GM12878 (cell line): ENCODE measurements at regions not wholly inside any gene's neighbourhood (a gene's known extent, or its start where the extent isn't known, plus 50 kb on each side); places are given as distances from the start of the nearest gene placed in this dataset.

Source experiments
- ATAC-seq: fragments of 200-7000 bp; cut with Tn5 transposase; 3 replicates; pipeline ENCODE4 v1.9.1; 2020; ENCODE audit warnings: mild to moderate bottlenecking, moderate library complexity
- BruUV-seq: library from RNA; stranded (reverse); fragments of 400-500 nt; replicated peaks from 2 replicates; lab custom pipeline; 2021; lab: Mats Ljungman, UMichigan
- CTCF ChIA-PET: fragments of 300-600 bp; sonication (Branson Sonifier 250); formaldehyde crosslinking; extraction: SDS; loops from one replicate; lab custom pipeline; 2021; ENCODE audit warnings: inconsistent platforms; lab: Yijun Ruan, JAX
- POLR2A ChIA-PET: fragments of 350-600 bp; formaldehyde crosslinking; extraction: SDS; loops from one replicate; lab custom pipeline; 2021; ENCODE audit warnings: inconsistent platforms; lab: Charles Lee
- RAD21 ChIA-PET: fragments of 300-600 bp; sonication (Branson Sonifier 250); formaldehyde crosslinking; loops from one replicate; lab custom pipeline; 2023; ENCODE audit warnings: antibody characterized with exemption; ENCODE audit not compliant: unreplicated experiment; lab: Charles Lee
- SMC1A ChIA-PET: fragments of 300-600 bp; sonication (Branson Sonifier 250); formaldehyde crosslinking; loops from one replicate; lab custom pipeline; 2023; ENCODE audit not compliant: unreplicated experiment, uncharacterized antibody; lab: Charles Lee
- DNase-seq: peaks from one replicate; pipeline ENCODE4 v3.0.0-alpha.2; 2011; ENCODE audit warnings: low read depth, low spot score
- FAIRE-seq: peaks from 3 replicates; lab custom pipeline; 2011; peaks lifted over from hg19 to GRCh38; lab: Jason Lieb, UNC
- H2AFZ ChIP-seq: 2 replicates; pipeline ENCODE4 v1.6.0; 2011; ENCODE audit warnings: low read depth, low read length, control low read depth; ENCODE audit not compliant: control insufficient read depth
- H3K27ac ChIP-seq: 2 replicates; pipeline ENCODE4 v1.5.1; 2011; ENCODE audit warnings: control low read depth; ENCODE audit not compliant: control insufficient read depth, insufficient read depth
- H3K27me3 ChIP-seq, 2 experiments: replicated peaks in 1 of 2; 2 replicates each; pipeline versions ENCODE4 v1.6.0 to v1.6.1; 2011; ENCODE audit warnings: low read length in 1 of 2; ENCODE audit not compliant: control insufficient read depth in 2 of 2, insufficient read depth in 2 of 2
- H3K36me3 ChIP-seq, 2 experiments: 2 replicates each; pipeline ENCODE4 v1.5.1; 2011; ENCODE audit warnings: low read length in 1 of 2; ENCODE audit not compliant: control insufficient read depth in 2 of 2, insufficient read depth in 2 of 2
- H3K4me1 ChIP-seq: 2 replicates; pipeline ENCODE4 v1.6.1; 2011; ENCODE audit warnings: mild to moderate bottlenecking, low read length, moderate library complexity, mixed read lengths; ENCODE audit not compliant: control insufficient read depth, insufficient read depth
- H3K4me2 ChIP-seq: 2 replicates; pipeline ENCODE4 v1.6.0; 2011; ENCODE audit warnings: control low read depth; ENCODE audit not compliant: control insufficient read depth, insufficient read depth
- H3K4me3 ChIP-seq: fragments of 200-600 bp; sonication (generic); 2 replicates; pipeline ENCODE4 v1.5.1; 2016
- H3K79me2 ChIP-seq: 2 replicates; pipeline ENCODE4 v1.6.0; 2011; ENCODE audit warnings: low read length; ENCODE audit not compliant: control insufficient read depth, insufficient read depth
- H3K9ac ChIP-seq: 2 replicates; pipeline ENCODE4 v1.8.0; 2011; ENCODE audit warnings: low read length, control low read depth, mixed read lengths; ENCODE audit not compliant: control insufficient read depth, insufficient read depth
- H3K9me3 ChIP-seq: replicated peaks from 3 replicates; pipeline ENCODE4 v1.5.1; 2011; ENCODE audit warnings: mild to moderate bottlenecking, low read length; ENCODE audit not compliant: control insufficient read depth, insufficient read depth
- H4K20me1 ChIP-seq: 2 replicates; pipeline ENCODE4 v1.6.0; 2011; ENCODE audit not compliant: control insufficient read depth, insufficient read depth
- BCL11A ChIP-seq: IDR thresholded peaks from 2 replicates; pipeline ENCODE4 v1.6.1; 2011; ENCODE audit warnings: low read depth, low read length
- ETV6 ChIP-seq, 2 experiments: fragments of 450-650 bp in 1 of 2; IDR thresholded peaks in 1 of 2; conservative IDR thresholded peaks in 1 of 2; 2 replicates each; pipeline ENCODE4 v1.6.1; 2014; ENCODE audit warnings: antibody characterized with exemption in 1 of 2, borderline replicate concordance in 1 of 2, low read depth in 1 of 2, mild to moderate bottlenecking in 1 of 2, moderate library complexity in 1 of 2
- MYB ChIP-seq: fragments of 150-350 bp; IDR thresholded peaks from 2 replicates; pipeline ENCODE4 v1.6.1; 2014; ENCODE audit warnings: mild to moderate bottlenecking, low read depth, low read length, borderline replicate concordance
- STAT3 ChIP-seq: IDR thresholded peaks from 2 replicates; pipeline ENCODE4 v1.6.1; 2011; ENCODE audit warnings: low read depth, low read length, improper control_type of control experiment
- YBX1 ChIP-seq: fragments of 450-650 bp; IDR thresholded peaks from 2 replicates; pipeline ENCODE4 v1.6.1; 2016; ENCODE audit warnings: antibody characterized with exemption
- ZBTB33 ChIP-seq: fragments of 450-650 bp; IDR thresholded peaks from 2 replicates; pipeline ENCODE4 v1.6.1; 2017; ENCODE audit warnings: mild to moderate bottlenecking
- ZNF24 ChIP-seq: fragments of 450-650 bp; IDR thresholded peaks from 2 replicates; pipeline ENCODE4 v1.6.1; 2017; ENCODE audit warnings: antibody characterized with exemption, mild to moderate bottlenecking
- WGBS: methylation state at CpG from one replicate; pipeline ENCODE4 v1.1.6; 2016; ENCODE audit warnings: low lambda C conversion rate; ENCODE audit not compliant: insufficient replicate concordance, insufficient coverage; ENCODE audit errors: missing lambda C conversion rate; 5-methylcytosine and 5-hydroxymethylcytosine counted together
- in situ Hi-C: fragments of 300-500 bp; cut with MboI; formaldehyde crosslinking; loops from 9 replicates; pipeline ENCODE4 v1.14.3; 2018; ENCODE audit warnings: mixed read lengths
- intact Hi-C: fragments of 100-400 bp; cut with micrococcal nuclease; formaldehyde crosslinking; loops from one replicate; pipeline ENCODE4 v1.14.2; 2022; ENCODE audit not compliant: unreplicated experiment
- TF ChIP-seq, protein P1 (sequence below), 3 experiments: IDR thresholded peaks in 2 of 3; conservative IDR thresholded peaks in 1 of 3; 2 replicates each; pipeline ENCODE4 v1.5.1; 2011; ENCODE audit warnings: low read depth in 3 of 3, low read length in 3 of 3, mild to moderate bottlenecking in 3 of 3, control low read depth in 2 of 3, moderate library complexity in 2 of 3, inconsistent platforms in 1 of 3, mixed read lengths in 1 of 3; ENCODE audit not compliant: control insufficient read depth in 2 of 3, insufficient read depth in 1 of 3; ENCODE audit errors: extremely low read depth in 1 of 3

DNA sequence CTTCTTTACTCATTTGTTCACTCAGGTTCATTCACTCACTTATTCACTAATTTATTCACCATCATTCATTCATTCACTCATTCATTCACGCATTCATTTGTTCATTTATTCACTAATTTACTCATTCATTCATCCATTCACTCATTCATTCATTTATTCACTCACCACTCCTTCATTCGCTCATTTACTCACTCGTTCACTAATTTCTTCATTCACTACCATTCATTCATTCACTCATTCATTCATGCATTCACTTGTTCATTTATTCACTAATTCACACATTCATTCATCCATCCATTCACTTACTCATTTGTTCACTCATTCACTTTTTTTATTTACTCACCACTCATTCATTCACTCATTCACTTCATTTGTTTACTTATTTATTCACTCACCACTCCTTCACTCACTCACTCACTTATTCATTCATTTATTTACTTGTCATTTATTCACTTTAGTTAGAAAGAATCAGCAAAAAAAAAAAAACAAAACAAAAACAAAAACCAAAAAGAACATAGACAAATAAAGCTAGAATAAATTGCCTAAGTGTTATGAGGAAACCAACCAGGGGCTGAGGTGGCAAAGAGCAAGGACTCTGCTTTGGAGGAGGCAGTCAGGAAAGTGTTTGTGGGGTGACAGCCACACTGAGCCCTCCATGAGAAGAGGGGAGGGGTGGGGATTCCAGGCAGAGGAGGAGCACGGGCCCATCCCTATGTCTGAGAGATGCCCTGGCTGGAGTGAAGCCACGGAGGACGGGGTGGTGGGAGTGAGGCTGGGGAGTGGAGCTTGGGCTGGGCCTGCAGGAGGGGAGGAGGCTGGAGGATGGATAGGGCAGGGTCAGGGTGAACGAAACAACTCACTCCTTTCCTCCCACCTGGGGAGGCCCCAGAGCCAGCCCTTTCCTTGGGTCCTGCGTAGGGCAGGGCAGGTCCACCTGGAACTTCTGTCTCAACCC lies 129.2 kb upstream of the WNT4 start:
- H3K9me3 ChIP-seq = no peaks in the 10 kb centered on the region
- H3K79me2 ChIP-seq = no peaks in the 10 kb centered on the region
- CTCF ChIA-PET = no interaction called here
- 7% methylated on average over 8 of the region's 8 CpGs for WGBS
- no peak overlapping the region for H3K27ac ChIP-seq
- H3K4me1 ChIP-seq = no peaks in the 10 kb centered on the region
- FAIRE-seq = no peak
- POLR2A ChIA-PET = no interaction called here
- no peak overlapping the region for H3K4me3 ChIP-seq
- no peak overlapping the region for H3K9ac ChIP-seq
- no peak for ATAC-seq
- intact Hi-C loops = no loop called here
- in situ Hi-C loops = no loop called here
- TF ChIP-seq ZNF24 = peak; percentile 98
- TF ChIP-seq BCL11A = no peak
- TF ChIP-seq STAT3 = no peak
- no peak for TF ChIP-seq YBX1
- no peak for TF ChIP-seq ETV6 (conservative IDR thresholded peaks at IDR 0.05 in 1 of 2, IDR thresholded peaks at IDR 0.05 in 1 of 2; ENCODE audit: borderline replicate concordance in 1 of 2, low read depth in 1 of 2)
- no peak for TF ChIP-seq ZBTB33
- TF ChIP-seq, protein P1, sequence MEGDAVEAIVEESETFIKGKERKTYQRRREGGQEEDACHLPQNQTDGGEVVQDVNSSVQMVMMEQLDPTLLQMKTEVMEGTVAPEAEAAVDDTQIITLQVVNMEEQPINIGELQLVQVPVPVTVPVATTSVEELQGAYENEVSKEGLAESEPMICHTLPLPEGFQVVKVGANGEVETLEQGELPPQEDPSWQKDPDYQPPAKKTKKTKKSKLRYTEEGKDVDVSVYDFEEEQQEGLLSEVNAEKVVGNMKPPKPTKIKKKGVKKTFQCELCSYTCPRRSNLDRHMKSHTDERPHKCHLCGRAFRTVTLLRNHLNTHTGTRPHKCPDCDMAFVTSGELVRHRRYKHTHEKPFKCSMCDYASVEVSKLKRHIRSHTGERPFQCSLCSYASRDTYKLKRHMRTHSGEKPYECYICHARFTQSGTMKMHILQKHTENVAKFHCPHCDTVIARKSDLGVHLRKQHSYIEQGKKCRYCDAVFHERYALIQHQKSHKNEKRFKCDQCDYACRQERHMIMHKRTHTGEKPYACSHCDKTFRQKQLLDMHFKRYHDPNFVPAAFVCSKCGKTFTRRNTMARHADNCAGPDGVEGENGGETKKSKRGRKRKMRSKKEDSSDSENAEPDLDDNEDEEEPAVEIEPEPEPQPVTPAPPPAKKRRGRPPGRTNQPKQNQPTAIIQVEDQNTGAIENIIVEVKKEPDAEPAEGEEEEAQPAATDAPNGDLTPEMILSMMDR (IDR thresholded peaks at IDR 0.05 in 2 of 3, conservative IDR thresholded peaks at IDR 0.05 in 1 of 3; ENCODE audit: control insufficient read depth in 2 of 3, extremely low read depth in 1 of 3, insufficient read depth in 1 of 3, low read depth in 3 of 3, low read length in 3 of 3) = no peak
- TF ChIP-seq MYB = no peak
- no peak overlapping the region for H2AFZ ChIP-seq
- RAD21 ChIA-PET = interaction anchor here (1.6 kb wide), 1 partner anchor 211 kb away, joined by 4 read pairs; no protein-coding TSS in a partner anchor
- H4K20me1 ChIP-seq = no peaks in the 10 kb centered on the region
- no peaks in the 10 kb centered on the region for H3K36me3 ChIP-seq
- SMC1A ChIA-PET = interaction anchor here (0.6 kb wide), 1 partner anchor 90 kb away, joined by 3 read pairs; no protein-coding TSS in a partner anchor
- H3K4me2 ChIP-seq = no peak overlapping the region
- peaks cover 0 to 3% of the 10 kb centered on the region in 2 experiments for H3K27me3 ChIP-seq
- no peak for DNase-seq
- BruUV-seq = no TSS peak
